ENCODE measurements at regions not wholly inside any gene's neighbourhood (a gene's known extent, or its start where the extent isn't known, plus 50 kb on each side); places are given as distances from the start of the nearest gene placed in this dataset.
"Not testable (repeated sequence)": the region's sequence is repeated elsewhere in the genome, so short reads cannot be mapped to it uniquely, and the experiment has no call there.

DNA sequence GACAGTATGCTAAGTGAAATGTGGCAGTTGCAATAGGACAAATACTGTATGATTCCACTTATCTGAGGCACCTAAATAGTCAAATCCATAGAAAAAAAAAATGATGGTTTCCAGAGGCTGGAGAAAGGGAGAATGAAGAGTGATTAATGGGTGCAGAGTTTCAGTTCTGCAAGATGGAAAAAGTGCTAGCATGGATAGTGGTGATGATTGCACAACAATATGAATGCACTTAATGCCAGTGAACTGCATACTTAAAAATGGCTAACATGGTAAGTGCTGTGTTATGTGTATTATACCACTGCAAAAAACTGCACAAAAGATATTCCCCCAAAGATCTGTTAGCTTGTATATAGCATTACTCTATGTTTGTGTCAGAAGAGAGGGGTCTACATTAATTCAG is 185.4 kb downstream of the INHBB start:
- no peak for DNase-seq (ENCODE audit: low read depth, low spot score)

GRCh38 chr2:120531863-120532600 is 186.1 kb downstream of the INHBB start:
- DNase-seq (ENCODE audit: low read depth, low spot score), result no peak

DNA sequence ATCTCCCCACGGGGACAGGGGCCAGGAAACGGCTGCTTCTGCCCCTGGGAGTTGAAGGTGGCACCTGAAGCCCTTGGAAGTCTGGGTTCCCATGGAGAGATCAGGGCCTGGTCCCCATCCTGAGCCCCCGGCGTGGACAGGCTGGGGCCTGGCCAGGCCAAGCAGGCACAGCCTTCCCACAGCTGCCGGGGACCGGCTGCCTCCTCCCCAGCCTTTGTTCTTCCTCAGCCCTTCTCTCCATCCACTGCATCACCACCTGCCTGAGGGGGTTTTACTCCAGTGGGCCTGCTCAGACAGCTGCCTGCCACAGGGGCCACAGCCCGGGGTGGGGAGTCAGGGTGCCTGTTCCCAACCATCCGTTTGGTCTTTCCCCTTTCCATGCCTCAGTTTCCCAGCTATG is 187.7 kb downstream of the INHBB start:
- no peak for DNase-seq (ENCODE audit: low read depth, low spot score)

GRCh38 chr2:120534457-120534856 is 188.5 kb downstream of the INHBB start:
- DNase-seq (ENCODE audit: low read depth, low spot score), result no peak

- DNase-seq (ENCODE audit: low read depth, low spot score), result no peak
Measured at GRCh38 chr2:120535081-120535480, 189.1 kb downstream of the INHBB start.

DNA sequence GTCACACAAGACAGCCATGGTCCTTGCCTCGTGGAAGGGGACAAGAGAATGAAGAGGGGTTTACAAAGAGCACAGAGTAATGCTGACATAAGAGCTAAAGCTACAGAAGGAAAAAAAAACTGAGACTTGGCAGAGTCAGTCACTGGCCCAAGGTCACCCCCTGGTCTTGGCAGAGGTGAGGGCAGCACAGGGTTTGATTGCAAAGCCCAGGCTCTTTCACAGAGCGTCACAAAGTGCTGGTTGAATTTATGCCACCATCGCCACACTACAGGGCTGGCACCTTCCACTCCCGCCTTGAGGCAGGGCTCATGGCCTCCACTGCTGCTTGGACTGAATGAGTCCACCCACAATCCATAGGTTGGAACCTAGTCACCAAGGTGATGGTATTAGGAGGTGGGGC is 190.2 kb downstream of the INHBB start:
- no peak for DNase-seq (ENCODE audit: low read depth, low spot score)

DNA sequence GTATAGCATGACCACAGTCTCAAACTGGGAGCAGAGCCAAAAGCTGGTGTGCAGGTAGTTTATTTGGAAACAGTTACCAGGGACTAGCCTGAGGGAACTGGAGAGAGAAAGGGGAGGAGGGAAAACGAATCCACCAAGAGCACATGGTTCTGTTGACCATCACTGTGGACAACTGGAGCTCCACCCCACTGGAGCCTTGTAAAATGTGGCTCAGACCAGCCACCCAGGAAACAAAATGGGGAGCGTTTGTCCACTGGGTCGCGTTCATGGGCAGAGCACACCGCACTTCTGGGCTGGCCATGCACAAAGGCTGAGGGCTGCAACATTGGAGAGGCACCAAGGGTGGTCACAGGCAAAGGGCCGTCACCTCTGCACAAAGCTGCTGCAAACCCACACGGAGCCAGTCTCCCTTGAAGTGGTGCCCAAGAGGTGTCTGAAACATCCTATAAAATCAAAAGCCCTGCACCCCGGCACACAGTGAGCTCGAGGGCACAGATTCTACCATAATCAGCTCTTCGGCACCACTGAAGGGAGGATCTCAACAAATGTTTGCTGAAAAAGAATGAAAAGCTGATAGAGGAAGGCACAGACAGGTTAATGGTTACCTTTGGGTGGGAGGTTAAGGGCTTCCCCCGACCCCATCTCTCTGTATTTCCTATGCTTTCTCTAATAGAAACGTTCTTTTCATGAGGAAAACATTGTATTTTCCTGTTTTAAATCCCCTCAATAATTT is 192.9 kb downstream of the INHBB start:
- DNase-seq (ENCODE audit: low read depth, low spot score), result no peak

- DNase-seq (ENCODE audit: low read depth, low spot score), result no peak
Measured at GRCh38 chr2:120539424-120539936, 193.5 kb downstream of the INHBB start.

DNA sequence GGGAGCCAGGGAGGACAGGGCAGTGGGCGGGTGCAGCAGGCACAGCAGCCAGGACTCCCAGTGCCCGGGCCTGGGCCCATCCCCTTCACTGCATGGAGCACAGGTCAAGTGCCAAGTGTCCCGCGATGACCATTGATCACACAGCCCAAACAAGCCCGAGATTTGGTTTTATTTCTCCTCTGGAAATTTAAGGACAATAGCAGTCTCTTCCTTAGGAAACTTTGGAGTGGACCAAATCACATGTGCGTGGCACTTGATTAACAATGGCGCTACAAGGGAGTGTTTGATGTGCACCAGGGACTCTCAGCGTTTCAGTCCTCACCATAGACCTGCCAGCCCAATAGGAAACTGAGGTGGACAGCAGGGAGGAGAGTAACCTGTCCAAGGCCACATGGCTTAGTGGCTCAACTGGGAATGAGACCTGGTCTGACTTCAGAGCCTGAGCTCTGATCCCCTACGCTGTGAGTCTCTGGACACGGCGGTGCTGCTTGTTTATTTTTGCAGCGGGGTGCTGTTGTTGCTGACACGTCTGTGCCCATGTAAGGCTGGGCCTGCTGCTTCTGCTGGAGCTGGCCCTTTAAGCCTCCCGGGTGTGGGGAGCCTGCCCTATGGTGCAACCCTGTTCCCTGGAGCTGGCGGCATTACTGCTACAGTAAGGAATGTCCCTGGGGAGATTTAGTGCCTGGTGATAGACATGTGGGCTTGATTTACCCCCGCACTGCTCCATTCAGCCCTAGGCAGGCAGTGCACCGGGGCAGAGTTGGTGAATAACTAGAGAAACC is 194.2 kb downstream of the INHBB start:
- DNase-seq (ENCODE audit: low read depth, low spot score), result no peak

- DNase-seq (ENCODE audit: low read depth, low spot score), result no peak
Measured at GRCh38 chr2:120540719-120541552, 194.7 kb upstream of the GLI2 start.

DNA sequence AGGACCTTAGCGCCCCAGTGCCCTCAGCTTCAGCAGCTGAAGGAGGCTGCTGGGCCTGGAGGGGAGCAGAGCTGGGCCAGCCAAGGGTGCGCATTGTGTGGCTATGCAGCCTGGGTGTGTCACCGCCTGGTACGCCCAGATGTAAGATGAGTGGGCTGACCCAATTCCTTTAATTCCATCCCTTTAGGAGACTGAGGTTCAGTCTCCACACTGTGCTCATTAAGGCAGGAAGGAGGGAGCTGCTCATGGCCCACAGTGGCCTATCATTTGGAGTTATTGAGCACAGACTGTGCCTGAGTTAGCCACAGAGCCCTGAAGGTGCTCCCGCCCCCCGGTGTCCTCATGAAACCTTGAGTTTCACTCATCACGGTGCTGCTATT is 194.1 kb upstream of the GLI2 start:
- DNase-seq (ENCODE audit: low read depth, low spot score), result no peak

DNA sequence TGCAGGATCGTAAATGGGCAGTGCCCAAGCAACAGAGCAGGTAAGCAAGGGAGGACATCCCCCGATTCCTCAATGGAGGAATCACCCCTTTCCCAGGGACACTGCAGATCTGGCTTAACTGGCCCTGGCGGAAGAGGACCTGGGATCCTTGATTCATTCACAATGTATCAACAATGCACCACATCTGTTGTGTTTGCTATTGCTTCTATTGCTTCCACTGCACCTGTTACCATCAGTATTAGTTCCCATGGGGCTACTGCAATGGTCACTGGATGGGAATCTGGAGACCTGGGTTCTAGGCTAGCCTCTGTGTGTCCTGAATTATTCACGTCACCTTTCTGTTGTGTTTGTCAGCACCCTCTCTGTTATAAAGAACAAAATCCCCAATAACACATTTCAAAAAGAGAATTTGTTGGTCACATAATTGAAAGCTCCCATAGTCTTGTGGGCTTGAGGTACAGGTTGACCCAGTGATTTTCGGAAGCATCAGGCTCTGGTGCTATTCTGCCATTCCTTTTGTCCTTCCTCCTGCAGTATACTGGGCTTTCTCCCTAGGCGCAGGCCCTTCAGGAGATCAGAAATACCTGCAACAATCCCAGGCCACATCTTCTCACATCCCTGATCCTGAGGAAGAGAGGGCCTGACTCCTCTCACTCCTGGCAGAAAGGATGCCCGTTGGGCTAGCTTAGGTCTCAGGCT is 193.5 kb upstream of the GLI2 start:
- no peak for DNase-seq (ENCODE audit: low read depth, low spot score)

DNA sequence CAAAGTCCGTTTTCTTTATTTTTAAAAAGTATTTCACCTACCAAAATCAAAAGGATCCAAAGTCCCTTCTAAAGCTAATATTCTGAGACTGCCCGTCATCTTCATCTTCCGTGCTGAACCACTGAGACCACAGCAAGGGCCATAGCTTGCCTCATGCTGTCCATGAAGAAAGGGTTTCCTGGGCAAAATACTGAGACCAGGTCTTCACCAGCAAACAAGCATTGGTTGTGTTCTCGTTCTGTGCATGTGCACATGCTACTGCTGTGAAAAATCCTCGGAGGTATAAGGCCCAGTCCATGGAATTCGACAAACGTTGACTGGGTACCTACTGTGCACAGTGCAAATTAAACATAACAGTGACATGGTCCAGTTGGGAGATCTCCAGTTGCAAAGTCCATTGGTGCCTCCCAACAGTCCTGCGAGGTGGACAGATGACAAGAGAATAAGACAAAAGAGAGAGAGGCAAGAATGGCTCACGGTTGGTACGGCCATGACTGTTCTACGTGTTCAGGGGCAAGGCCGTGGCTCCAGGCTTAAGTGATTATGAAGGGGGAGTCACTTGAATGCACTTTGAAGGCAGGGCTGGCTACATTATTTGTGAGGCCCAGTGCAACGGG is 192.6 kb upstream of the GLI2 start:
- no peak for DNase-seq (ENCODE audit: low read depth, low spot score)

- DNase-seq (ENCODE audit: low read depth, low spot score), result no peak
Measured at GRCh38 chr2:120543899-120544298, 191.8 kb upstream of the GLI2 start.

GRCh38 chr2:120544522-120544921 is 191.1 kb upstream of the GLI2 start:
- no peak for DNase-seq (ENCODE audit: low read depth, low spot score)

- not testable (repeated sequence) for DNase-seq (ENCODE audit: low read depth, low spot score)
Measured at GRCh38 chr2:120545007-120545406, 190.7 kb upstream of the GLI2 start.

- no peak for DNase-seq (ENCODE audit: low read depth, low spot score)
Measured at GRCh38 chr2:120545521-120546047, 190.1 kb upstream of the GLI2 start.

DNA sequence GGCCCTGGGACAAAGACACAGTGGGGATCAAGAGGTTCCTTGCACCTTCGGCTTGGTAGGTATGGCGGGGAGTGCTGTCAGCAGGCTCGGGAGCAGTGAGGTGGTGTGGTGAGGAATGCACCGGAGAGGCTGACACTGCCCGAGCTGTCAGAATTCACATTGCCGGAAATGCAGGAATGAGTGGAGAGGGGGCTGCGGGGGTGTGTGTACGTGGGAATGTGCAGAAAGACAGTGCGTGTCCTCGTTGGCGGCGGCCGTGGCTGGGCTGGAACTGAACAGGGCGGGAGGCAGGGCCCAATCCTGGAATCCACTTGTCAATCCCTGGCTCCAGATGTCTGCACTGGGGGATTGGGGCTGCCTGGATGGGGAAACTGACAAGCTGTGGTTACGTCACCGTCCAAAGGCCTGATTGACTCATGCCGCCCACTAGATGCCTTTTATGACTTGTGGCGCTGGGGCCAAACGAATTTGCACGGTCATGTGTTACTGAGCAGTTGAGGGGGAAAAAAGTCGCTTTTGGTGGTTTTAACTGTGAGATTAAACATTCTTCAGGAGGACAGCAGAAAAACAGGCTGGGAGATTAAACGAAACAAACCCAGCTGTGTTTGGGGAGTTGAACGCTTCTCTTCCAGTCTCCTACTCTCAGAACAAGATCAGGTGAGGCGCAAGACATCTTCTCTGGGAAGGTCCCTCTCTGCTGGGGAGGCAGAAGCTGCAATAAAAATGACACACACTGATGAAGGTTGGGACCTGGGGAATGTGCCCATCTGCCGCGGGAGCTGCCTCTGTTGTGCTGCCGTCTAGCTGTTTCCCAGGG is 189.4 kb upstream of the GLI2 start:
- DNase-seq (ENCODE audit: low read depth, low spot score), result no peak

- no peak for DNase-seq (ENCODE audit: low read depth, low spot score)
Measured at GRCh38 chr2:120546865-120547390, 188.7 kb upstream of the GLI2 start.

Measured in activated naive CD8-positive, alpha-beta T cell treated with anti-CD3 and anti-CD28 coated beads, Interleukin-2, amount 50 U/mL, for 16 hours (primary cell).